Neural progenitor cell (in vitro differentiated cells): ENCODE measurements at regions not wholly inside any gene's neighbourhood (a gene's known extent, or its start where the extent isn't known, plus 50 kb on each side); places are given as distances from the start of the nearest gene placed in this dataset.

Experiments used
- CTCF ChIP-seq: fragments of 200-600 bp; sonication (generic); IDR thresholded peaks from 2 replicates; pipeline ENCODE4 v1.5.1; 2017; ENCODE audit warnings: antibody characterized with exemption, mild to moderate bottlenecking
- EZH2phosphoT487 ChIP-seq: fragments of 200-600 bp; sonication (generic); IDR thresholded peaks from 2 replicates; pipeline ENCODE4 v1.6.1; 2017; ENCODE audit warnings: antibody characterized with exemption

GRCh38 chr1:221855156-221855555, 113.3 kb upstream of the DUSP10 start:
- TF ChIP-seq CTCF = no peak
- TF ChIP-seq EZH2phosphoT487 = no peak
